SH-SY5Y (cell line): ENCODE measurements at regions not wholly inside any gene's neighbourhood (a gene's known extent, or its start where the extent isn't known, plus 50 kb on each side); places are given as distances from the start of the nearest gene placed in this dataset.

Experiments
- GATA2 ChIP-seq: IDR thresholded peaks from 2 replicates; pipeline ENCODE4 v1.6.1; 2011; ENCODE audit warnings: mild to moderate bottlenecking, low read depth, low read length
- GATA3 ChIP-seq: IDR thresholded peaks from 2 replicates; pipeline ENCODE4 v1.6.1; 2011; ENCODE audit warnings: low read depth, mild to moderate bottlenecking, low read length, moderate library complexity

DNA sequence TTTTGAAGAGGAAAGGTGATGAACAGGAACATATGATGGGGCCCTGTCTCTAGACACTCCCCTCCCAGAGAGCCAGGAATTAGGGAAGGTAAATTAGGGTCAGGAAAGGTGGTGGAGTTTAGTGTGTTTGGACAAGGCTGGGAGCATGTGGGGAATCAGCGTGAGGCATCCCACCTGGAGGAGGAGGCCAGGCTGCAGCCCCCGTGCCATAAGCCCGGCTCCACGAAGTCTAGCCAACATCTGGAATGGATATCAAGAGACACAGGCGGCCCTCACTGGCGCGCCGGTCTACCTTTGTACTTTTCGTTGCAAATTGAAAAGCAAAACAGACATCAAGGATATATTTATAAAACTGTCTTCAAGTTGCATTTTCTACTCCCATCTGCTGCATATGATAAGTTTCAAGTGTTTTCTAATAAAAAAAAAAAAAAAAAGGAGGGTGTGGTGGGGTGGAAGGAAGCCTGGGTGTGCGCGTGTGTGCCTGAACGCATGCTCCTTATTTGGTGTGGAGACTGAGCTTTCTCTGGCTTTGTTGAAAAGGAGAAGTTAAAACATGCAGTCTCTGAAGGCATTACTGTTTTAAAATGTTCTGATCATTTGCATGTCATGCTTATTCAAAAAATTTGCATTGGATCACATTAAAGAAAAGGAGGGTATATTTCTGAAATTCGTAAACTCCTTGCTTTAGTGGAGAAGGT is 546.7 kb upstream of the ID2 start:
- TF ChIP-seq GATA2 (no peak), GATA3 (no peak)

DNA sequence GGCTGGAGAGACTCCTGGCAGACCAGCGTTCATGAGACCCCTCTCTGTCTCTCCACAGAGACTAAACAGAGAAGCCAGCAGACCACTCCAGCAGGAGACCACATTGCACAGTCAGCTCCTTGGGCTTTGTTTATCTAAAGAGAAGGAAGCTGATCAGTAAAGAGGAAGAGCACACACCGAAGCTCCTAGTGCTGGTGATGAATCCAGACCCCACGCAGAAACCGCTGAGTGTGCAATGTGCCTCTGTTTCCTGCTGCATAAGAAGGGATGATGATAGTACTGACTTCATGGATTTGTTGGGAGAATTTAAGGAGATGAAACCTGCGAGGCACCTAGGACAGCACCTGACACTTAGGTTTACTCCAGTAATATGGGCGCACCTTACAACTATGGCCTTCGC is 544.1 kb upstream of the ID2 start:
- TF ChIP-seq GATA3 (no peak), GATA2 (no peak)

DNA sequence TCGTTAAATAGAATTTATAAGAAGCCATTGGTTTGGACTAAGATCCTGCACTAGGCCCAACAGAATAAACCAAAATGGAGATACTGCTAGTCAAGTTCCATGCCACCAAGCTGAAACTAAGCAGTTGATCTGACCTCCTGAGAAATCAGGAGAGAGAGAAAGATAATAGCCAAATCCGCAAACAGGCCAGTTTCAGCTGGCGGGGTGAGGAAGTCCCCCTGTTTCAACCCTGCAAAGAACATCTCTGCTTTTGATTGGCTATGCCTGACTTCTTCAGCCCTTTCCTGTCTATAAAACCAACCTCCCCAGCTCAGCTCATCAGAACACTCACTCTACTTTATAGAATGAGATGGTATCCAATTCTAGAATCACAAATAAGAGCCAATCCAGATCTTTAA is 543.3 kb upstream of the ID2 start:
- TF ChIP-seq GATA3, result no peak
- no peak for TF ChIP-seq GATA2

DNA sequence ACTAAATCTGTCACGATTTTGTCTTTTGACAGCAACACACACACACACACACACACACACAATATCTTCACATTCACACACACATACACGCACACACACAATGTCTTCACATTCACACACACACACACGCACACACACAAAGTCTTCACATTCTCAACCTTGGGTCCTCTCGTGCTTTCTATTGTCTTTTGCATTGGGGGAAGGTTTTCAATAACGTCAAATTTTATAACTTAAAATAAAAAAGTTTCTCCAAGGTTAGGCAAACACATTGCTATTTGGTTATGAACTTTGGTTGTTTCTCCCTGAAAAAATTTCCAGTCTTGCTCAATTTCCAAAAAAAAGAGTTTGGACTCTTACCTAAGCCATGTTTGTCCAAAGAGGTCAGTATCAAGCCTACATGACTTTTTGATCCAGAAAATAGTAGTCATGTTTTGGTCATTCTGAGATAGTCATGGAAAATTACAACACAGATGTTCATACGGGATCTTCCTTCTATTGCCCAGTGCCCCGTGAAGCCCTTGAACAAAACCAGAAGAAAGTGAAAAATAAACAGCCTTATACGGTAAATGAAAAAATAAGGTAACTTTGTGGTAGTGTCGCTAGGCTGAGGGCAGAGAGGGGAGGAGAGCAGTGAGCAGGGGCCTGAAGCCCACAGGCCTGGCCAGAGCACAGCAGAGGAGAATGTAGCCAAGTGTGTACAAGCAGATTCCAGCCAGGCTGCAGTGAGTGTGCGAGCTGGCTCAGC is 542.8 kb upstream of the ID2 start:
- TF ChIP-seq GATA3, result no peak
- no peak for TF ChIP-seq GATA2

DNA sequence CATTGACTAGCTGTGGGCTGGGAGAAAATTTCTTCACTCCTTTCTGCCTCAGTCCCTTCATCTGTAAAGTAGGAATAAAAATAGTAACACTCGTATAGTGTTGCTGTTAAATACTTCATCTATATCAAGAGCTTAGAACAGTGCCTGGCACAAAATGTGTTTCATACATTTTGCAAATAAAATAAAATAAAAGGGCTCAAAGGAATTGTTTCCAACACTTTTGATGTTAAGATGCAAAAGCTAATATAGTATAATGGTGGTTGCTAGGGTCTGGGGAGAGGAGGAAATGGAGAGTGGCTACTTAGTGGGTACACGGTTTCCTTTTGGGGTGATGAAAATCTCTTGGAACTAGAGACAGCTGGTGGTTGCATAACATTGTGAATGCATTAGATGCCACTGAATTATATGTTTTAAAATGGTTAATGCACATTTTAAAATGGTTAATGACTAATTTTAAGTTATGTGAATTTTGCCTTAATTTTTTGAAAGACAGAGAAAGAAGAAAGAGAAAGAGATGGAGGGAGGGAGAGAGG is 542.1 kb upstream of the ID2 start:
- no peak for TF ChIP-seq GATA2
- TF ChIP-seq GATA3, result no peak

DNA sequence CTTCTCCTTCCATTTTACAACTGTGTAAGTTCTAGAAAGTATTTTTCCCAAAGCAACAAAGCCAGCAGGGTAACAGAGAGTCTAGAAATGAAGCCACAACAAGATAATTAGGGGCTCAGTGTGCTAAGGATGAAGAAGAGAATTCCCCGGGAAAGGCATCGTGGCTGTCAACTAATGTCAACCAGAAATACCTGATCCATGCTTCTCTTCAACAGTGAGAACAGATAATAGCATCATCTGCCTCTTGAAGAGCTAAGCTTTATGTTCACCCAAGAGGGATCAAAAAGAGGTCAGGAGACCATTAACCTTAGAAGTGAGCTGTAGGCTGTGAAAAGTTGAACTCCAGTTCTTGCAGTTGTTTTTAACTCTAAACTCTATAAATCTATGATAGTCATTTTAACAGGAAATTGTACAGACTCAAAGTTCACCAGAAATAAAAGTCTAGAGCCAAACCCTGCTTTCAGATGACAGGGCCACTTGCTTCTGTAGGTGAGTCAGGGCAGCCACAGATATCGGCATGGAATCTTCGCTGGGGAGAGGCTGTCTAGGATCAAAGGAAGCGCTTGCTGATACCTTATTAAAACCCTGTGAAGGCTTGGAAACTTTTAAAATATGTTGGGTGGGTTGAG is 540.7 kb upstream of the ID2 start:
- no peak for TF ChIP-seq GATA3
- no peak for TF ChIP-seq GATA2

DNA sequence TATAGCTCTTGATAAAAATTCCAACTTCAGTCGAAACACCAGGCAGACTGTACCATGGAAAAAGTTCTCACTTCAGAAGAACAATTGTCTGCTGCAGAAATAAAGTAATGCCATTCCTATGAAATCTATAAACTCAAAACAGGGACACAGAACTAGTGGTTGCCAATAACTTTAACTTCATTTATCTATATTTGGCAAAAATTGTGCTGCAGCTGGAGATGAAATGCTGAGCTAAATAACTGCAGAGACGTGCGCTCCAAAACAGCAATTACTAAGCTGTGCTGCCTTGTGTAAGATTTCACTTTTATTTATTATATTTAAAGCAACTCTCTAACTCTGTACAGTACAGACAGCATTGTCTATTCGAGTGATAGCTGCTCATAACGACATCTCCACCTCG is 540.1 kb upstream of the ID2 start:
- no peak for TF ChIP-seq GATA2
- no peak for TF ChIP-seq GATA3

DNA sequence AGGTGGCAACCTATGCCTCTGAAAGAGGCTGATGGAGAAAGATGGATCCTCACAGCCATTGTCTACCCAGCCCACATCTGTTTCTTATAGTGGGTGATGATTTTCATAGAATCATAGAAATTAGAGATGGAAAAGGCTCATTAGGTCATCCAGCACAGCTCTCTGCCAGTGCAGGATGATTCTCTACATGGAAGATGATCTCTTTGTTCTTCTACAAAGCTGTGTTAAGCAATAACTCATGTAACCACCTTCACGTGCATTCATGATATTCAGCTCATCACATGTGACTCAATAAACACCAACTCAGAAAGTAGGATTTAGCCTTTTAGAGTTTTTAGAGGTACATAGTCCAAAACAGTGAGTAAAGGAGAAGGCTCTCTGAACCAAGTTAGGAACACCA is 539.4 kb upstream of the ID2 start:
- TF ChIP-seq GATA2 (no peak), GATA3 (no peak)

DNA sequence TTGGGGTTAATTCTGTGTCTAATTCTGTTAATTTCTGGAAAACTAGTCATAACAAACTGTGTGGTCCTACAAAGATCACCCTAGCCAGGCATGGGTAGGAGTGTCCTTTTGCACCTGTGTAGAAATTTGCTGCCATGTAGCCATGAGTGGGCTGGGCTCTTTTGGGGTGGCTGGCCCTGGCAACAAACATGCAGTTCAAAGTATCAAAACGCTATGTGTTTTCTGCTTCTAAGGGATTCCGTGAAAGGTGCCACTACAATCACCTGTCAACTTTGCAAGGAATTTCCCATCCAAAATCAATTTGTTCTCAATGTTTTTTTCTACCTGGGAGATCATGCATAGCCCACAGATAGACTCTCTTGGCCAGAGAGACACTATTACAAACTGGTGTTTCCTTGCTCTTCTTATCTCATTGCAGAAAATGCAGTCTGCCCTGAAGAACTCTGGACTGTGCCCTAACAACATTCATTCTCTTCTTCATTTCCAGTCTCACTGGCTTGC is 537.7 kb upstream of the ID2 start:
- TF ChIP-seq GATA2 (no peak), GATA3 (no peak)

DNA sequence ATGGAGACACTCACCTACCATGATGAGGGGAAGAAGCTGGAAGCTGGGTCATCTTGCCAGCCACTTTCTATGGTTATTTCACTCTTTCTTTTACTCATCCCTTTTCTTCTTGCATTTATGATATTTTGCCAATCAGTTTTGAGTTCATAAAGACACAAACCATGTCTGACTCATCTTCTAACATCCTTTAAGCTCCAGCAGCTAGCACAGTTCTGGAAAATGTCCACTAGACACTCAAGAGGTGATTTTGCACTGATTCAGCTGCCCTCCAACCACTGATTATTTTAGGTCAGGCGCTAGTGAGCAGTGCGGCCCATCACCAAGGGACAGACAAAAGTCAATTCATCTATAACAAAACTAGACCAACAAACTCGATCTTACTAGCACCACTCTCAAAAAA is 537.1 kb upstream of the ID2 start:
- TF ChIP-seq GATA2 (no peak), GATA3 (no peak)

DNA sequence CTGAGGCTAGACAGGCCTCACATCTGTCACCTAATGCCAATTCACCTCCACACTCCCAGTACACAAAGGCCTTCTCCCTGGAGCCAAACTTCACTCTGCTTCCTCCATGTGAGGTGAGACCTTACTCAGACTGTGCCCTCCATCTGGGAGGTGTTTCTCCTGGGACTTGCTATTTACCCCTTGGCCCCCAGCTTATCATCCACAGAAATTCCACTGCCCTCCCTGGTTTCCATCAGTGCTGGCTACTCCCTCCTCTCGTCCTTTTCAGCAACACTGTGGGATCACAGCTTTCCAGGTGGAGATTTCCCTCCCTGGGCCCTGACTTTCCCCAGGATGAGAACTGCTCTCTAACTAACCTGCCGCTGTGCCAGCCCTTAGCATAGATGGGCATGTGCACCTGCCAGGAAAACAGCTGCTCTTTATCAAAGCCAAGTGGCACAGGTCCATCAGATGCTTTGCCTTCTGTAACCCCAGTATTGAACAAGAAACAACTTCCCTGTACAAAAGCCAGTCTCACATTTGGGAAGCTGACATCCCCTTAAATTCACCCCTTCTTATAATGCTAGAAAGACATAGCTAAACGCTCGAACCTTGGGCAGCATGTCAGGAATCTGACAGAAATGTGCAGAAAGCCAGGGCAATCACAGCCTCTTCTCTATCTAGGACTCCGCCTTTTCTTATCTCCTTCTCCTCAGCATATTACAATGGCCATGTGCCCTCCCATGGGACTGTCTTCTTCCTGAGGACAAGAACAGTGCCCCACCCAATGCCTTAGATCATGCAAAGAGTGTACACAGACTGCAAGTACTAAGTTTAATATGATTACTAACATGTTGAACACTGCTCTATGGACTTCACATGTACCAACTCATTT is 535.5 kb upstream of the ID2 start:
- TF ChIP-seq GATA3, result no peak
- TF ChIP-seq GATA2, result no peak

DNA sequence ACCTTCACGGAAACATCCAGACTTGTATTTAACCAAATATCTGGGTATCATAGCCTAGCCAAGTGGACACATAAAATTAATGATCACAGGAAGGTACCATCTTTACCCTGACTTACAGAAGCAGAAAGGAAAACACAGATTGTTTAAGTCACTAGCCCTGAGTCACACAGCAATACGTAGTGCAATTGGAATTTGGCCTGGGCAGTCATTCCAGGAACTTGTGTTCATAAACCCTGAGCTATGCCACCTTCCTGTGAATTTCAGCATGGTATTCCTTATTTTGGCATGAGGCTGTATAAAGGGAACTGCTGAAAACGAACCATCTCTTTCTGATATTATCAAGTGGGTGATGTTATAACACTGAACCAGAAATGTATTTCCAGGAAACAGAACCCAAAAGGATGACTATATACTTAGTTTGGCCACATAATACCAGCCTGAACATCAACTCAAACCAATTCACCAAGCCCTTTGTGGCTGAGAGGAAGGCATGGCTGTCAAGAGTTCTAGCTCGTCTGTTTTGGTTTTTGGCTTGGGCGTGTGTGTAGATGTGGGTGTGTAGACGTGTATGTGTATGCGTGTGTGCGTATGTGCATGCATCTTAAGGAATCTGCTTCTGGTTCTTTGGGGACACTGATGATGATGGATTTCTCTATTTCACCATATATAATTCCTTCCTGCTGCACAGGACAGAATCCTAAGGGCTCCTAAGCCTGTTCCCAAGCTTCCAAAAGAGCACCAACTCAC is 533.4 kb upstream of the ID2 start:
- TF ChIP-seq GATA2 (no peak), GATA3 (no peak)

DNA sequence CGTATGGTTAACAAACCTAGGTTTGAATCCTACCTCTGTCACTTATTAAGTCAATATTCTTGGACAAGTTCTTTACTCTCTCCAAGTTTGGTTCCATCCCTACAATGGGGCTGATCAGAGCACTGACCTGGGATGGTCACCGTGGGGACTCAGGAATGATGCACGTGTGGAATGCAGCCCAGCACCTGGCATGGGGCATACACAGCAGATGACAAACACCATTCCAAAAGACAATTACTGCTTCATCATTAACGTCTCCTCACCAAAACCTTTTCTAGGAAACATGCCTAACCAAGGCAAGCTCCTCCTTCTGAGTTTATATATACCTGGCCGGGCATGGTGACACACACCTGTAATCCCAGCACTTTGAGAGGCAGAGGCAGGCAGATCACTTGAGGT is 532.9 kb upstream of the ID2 start:
- TF ChIP-seq GATA3 (no peak), GATA2 (no peak)
